HG03460 (cell line): ENCODE measurements at regions not wholly inside any gene's neighbourhood (a gene's known extent, or its start where the extent isn't known, plus 50 kb on each side); places are given as distances from the start of the nearest gene placed in this dataset.
"Not testable (repeated sequence)": the region's sequence is repeated elsewhere in the genome, so short reads cannot be mapped to it uniquely, and the experiment has no call there.

Experiments
- ATAC-seq: cut with Tn5 transposase; IDR thresholded peaks from one replicate; pipeline ENCODE4 v1.9.1; 2021; ENCODE audit not compliant: unreplicated experiment

DNA sequence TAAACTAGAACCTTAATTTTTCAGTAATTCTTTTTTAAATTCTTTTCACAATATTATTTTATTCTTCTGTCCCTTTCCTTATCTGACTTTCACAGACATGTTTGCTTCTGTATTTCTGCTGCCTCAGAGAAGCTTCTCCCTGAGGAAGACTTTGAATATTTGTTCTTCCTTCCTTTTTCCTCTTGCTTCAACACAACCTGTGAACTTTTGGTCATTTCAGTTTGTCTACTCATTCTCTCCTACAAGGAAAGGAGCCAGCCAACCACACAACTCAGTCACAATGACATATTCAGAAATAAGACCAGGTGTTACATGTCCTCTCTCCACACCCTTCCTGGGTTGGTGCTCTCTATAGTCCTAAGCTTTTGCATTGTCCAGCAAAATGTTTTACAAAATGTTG lies 310.4 kb downstream of the TFAP2B start:
- ATAC-seq, result no peak

DNA sequence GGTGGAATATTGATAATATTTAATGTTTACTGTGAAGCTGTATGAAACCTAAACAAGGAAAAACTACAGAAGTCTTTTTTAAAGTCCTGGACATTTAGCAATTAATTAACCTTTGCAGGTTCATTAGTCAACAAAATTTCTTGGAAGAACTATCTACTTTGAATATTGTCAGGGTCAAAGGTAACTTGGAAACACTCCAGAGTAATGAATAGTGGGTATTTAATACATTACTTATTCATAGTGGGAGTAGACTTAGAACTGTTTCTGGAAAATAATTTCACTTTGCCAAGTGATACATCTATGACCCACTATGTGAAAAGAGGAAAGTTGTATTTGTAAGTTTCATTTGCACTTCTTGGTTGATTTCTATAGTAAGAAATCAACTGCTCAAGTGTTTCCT lies 319.1 kb downstream of the TFAP2B start:
- no peak for ATAC-seq

DNA sequence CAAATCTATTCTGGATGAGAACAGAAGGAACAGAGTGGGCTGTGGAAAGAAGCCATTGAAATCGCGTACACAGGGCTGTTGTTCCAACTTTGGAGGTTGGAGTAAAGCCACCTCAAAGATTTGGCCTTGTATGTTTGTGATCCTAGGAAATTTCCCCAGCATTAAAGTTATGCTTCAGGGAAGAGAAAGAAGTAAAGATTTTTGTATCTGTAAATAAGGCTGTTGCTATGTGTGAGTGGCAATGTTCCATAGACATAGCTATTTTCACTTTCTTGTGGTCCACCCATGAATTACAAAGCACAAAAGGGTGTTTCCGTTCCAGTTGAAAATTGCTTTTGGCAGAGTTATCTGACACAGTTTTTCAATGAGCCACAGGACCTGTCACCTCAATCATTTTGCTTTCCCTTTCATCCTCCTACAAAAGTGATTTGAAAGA lies 321.3 kb downstream of the TFAP2B start:
- ATAC-seq, result no peak

GRCh38 chr6:51141080-51141479 lies 322.4 kb downstream of the TFAP2B start:
- ATAC-seq, result no peak

DNA sequence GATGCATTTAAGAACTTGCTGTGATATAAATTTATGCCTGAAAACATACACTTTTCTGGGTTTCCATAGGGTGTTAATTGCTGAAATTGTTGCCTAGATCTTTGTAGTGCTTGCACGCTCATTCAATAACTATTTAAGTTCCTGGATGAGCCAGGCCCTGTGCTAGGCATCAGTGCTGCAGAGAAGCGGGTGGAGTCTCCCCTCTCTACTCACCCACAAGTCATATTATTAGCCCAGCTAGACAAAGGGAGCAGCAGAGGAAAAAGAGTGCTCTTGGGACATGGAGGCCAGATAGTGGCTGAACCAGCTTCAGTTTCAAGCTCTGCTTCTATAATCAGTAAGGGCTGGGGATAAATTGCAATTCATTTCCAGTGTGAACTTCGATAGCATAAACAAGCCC lies 329.1 kb downstream of the TFAP2B start:
- no peak for ATAC-seq

DNA sequence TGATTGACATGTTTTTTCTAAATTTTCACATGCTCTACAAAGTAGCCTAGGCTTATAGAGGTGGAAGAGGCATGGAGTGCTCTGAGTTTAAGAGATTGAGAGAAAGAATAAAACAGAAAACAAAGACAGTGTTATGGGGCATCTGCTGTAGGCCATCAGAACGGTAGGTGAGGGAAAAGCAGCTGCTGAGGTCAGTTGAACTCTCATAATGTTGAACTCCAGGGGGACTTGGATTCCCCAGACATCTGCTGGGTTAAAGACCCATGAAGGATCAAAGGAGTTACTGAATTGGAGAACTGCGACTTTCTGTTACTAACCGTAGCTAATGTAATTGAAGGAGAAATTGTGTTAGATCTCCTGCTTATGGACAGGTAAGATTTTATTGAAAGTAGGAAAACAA lies 333.9 kb downstream of the TFAP2B start:
- no peak for ATAC-seq

- ATAC-seq, result no peak
These were observed 334.4 kb downstream of the TFAP2B start for GRCh38 chr6:51153109-51153508.

GRCh38 chr6:51154925-51155324 lies 336.3 kb downstream of the TFAP2B start:
- ATAC-seq, result not testable (repeated sequence)

DNA sequence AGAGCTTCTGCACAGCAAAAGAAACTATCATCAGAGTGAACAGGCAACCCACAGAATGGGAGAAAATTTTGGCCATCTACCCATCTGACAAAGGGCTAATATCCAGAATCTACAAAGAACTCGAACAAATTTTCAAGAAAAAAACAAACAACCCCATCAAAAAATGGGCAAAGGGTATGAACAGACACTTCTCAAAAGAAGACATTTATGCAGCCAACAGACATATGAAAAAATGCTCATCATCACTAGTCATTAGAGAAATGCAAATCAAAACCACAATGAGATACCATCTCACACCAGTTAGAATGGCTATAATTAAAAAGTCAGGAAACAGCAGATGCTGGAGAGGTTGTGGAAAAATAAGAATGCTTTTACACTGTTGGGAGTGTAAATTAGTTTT lies 340.6 kb downstream of the TFAP2B start:
- not testable (repeated sequence) for ATAC-seq

DNA sequence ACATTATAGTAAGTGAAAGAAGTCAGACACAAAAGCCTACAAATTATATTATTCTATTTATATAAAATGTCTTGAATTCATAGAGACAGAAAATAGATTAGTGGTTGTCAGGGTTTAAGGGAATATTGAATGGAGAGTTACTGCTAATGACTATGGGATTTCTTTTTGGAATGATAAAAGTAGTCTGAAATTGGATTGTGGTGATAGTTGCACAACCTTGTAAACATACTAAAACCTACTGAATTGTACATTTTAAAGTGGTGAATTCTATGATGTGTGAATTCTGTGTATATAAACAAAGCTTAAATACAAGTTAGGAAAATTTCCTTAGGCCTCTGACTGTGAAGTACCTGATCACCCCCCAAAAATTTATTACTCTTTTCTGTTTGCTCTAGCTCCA lies 343.1 kb downstream of the TFAP2B start:
- ATAC-seq, result no peak

GRCh38 chr6:51163843-51164529 lies 345.3 kb downstream of the TFAP2B start:
- no peak for ATAC-seq

DNA sequence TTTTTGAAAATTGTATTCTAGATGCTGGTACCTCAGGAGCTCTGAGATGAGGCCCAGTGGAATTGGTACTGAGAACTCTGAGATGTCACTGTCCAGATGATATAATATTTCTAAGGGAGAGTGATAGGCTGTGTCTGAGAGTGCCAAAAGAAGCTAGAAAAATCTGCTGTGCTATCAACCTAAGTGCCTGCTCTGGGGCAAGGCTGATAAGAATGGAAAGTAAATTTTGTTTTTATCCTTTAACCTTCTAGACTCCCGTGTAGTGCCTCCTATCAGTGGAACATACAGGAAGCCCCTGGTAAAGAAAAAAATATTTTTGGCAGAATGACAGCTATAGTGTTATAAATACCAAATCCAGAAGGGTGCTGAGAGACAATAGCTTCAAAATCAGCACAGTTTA lies 348.2 kb downstream of the TFAP2B start:
- no peak for ATAC-seq

DNA sequence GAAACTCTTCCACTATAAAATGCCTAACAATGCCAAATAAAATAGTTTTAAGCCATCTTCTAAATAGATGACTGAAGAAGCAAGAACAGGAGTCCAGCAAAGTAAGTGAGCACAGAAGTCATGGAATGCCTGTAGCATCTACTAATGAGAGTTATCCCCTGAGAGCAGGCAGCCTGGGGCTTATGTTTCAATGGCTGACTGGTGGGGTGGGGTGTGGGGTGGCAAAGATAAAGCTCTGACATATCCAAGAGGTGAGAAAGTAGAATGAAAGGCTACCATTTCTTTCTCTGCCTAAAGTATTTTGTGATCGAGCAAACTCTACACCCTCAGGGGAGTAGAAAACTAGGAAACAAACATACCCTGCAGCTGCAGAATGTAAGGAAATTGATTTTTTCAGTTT lies 348.8 kb downstream of the TFAP2B start:
- no peak for ATAC-seq

DNA sequence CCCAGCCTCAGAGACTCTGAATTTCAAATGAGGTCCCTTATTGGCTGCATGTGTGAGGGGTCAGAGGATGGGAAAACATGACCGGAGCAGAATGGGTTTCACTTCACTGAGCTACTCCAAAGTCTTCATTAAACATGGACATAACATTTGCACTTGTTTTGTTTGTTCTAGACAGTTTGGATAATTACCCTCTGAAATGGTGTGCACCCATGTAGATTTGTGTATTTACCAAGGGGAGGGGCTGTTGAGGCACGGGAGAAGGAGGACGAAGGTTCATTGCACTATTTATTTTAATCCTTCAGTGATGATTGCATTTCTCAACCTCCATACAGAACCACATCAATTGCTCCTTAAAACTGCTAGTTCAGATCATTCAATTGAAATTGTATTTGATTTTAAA lies 364.2 kb downstream of the TFAP2B start:
- no peak for ATAC-seq

- ATAC-seq, result no peak
These were observed 365.4 kb downstream of the TFAP2B start for GRCh38 chr6:51184046-51184445.

GRCh38 chr6:51193163-51193562 lies 374.5 kb downstream of the TFAP2B start:
- ATAC-seq, result not testable (repeated sequence)

- no peak for ATAC-seq
These were observed 380.5 kb downstream of the TFAP2B start for GRCh38 chr6:51199105-51199552.

- no peak for ATAC-seq
These were observed 381.1 kb downstream of the TFAP2B start for GRCh38 chr6:51199733-51200260.

GRCh38 chr6:51200676-51201075 lies 382.0 kb downstream of the TFAP2B start:
- ATAC-seq, result no peak

DNA sequence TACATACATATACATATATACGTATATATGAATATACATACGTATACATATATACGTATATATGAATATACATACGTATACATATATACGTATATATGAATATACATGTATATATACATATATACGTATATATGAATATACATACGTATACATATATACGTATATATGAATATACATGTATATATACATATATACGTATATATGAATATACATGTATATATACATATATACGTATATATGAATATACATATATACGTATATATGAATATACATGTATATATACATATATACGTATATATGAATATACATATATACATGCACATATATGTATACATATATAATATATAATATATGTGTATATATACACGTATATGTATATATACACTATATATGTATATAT lies 384.0 kb downstream of the TFAP2B start:
- not testable (repeated sequence) for ATAC-seq

DNA sequence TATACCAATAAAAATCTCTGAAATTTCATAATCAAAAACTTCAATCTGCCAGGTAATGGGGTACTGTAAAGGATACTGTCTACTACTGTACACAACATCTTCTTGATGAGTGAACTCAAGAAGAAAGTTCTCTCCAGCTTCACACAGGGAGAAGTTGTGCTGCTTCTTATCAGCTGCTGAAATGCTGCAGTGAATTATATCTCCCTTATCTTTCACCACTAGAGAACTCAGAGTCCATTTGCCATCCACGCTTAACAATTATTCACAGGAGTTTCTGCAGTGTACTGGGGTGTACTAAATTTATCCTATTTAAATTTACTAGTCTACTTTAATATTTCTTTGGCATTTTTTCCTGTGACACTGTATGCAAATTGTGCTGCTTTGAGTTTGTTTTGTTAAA lies 384.8 kb downstream of the TFAP2B start:
- ATAC-seq, result no peak

DNA sequence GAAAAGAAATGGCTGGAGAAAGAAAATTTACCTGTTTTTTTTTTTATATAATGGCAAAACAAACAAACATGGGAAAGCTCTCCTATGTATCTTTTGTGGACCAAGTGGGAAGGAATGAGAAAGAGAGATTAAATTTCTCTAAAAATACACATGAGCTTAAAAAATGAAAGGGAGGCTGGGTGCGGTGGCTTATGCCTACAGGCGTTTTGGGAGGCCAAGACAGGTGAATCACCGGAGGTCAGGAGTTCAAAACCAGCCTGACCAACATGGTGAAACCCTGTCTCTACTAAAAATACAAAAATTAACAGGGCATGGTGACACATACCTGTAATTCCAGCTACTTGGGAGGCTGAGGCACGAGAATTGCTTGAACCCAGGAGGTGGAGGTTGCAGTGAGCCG lies 388.0 kb downstream of the TFAP2B start:
- not testable (repeated sequence) for ATAC-seq

DNA sequence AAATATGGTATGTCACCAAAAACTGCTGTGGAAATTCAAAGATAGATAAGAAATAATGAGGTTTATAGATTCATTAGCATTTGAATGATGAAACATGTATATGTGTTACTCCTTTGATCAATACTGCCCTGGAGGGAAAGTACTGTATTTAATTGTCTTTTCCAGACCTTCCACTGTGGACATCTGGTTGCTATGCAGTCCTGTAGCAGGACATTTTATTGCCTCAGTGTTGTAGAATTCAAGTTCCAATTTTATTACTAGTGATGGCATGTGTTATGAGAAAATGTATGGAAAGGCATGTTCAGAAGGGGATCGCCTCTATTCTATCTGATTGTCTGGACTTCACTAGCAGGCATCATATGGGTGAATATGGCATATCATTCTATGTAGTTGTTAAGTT lies 391.0 kb downstream of the TFAP2B start:
- ATAC-seq, result no peak
